ENCODE measurements at regions not wholly inside any gene's neighbourhood (a gene's known extent, or its start where the extent isn't known, plus 50 kb on each side); places are given as distances from the start of the nearest gene placed in this dataset.

- no peak for TF ChIP-seq KDM5A (IDR thresholded peaks at IDR 0.05; ENCODE audit: low read length)
- no peak for TF ChIP-seq CBX5 (IDR thresholded peaks at IDR 0.05; ENCODE audit: low read depth, low read length)
- no peak for TF ChIP-seq SP2 (IDR thresholded peaks at IDR 0.05; ENCODE audit: low read length)
- TF ChIP-seq RAD21 (IDR thresholded peaks at IDR 0.05 in 1 of 2, conservative IDR thresholded peaks at IDR 0.05 in 1 of 2; ENCODE audit: low read depth in 2 of 2, low read length in 2 of 2), result no peak
- no peak for TF ChIP-seq SIRT6 (IDR thresholded peaks at IDR 0.05; ENCODE audit: low read length)
- no peak for TF ChIP-seq TAF7 (optimal IDR thresholded peaks at IDR 0.05; ENCODE audit: borderline replicate concordance, low read depth, low read length)
- no peak for TF ChIP-seq TAF1 (IDR thresholded peaks at IDR 0.05; ENCODE audit: low read depth, low read length)
- no peak for TF ChIP-seq HDAC2 (IDR thresholded peaks at IDR 0.05; ENCODE audit: borderline replicate concordance in 1 of 2, low read depth in 2 of 2, low read length in 2 of 2)
Observed at GRCh38 chr2:64243081-64244036, 99.1 kb upstream of the PELI1 start (continued).

Measured in H1 (cell line).